Panc1 (cell line): ENCODE measurements at regions not wholly inside any gene's neighbourhood (a gene's known extent, or its start where the extent isn't known, plus 50 kb on each side); places are given as distances from the start of the nearest gene placed in this dataset.

ENCODE experiments used
- ATAC-seq: fragments of 200-7000 bp; cut with Tn5 transposase; 2 replicates; pipeline ENCODE4 v1.9.1; 2020; ENCODE audit warnings: mild to moderate bottlenecking, moderate library complexity
- BruUV-seq: library from RNA; stranded (reverse); fragments of 400-500 nt; replicated peaks from 2 replicates; lab custom pipeline; 2021; lab: Mats Ljungman, UMichigan
- CTCF ChIA-PET: fragments of 300-600 bp; sonication (Branson Sonifier 250); formaldehyde crosslinking; loops from one replicate; lab custom pipeline; 2022; ENCODE audit warnings: antibody characterized with exemption; lab: Charles Lee
- POLR2A ChIA-PET: fragments of 300-600 bp; sonication (Branson Sonifier 250); formaldehyde crosslinking; loops from one replicate; lab custom pipeline; 2022; ENCODE audit warnings: antibody characterized with exemption; lab: Charles Lee
- DNase-seq: peaks from one replicate; pipeline ENCODE4 v3.0.0-alpha.2; 2010; ENCODE audit warnings: low read depth, low spot score
- H3K27ac ChIP-seq: 2 replicates; pipeline ENCODE4 v1.5.1; 2011; ENCODE audit warnings: mild to moderate bottlenecking, low read length, inconsistent platforms
- H3K27me3 ChIP-seq: fragments of 200-500 bp; sonication (Bioruptor generic); 2 replicates; pipeline ENCODE4 v1.6.0; 2014; ENCODE audit warnings: low read length, inconsistent platforms; ENCODE audit not compliant: control insufficient read depth, insufficient read depth
- H3K36me3 ChIP-seq: fragments of 200-500 bp; sonication (Bioruptor generic); 2 replicates; pipeline ENCODE4 v1.5.1; 2014; ENCODE audit warnings: inconsistent platforms, mild to moderate bottlenecking, low read length, moderate library complexity; ENCODE audit not compliant: control insufficient read depth, insufficient read depth
- H3K4me1 ChIP-seq: 2 replicates; pipeline ENCODE4 v1.5.1; 2011; ENCODE audit warnings: inconsistent platforms, mild to moderate bottlenecking, low read length, moderate library complexity; ENCODE audit not compliant: control insufficient read depth, insufficient read depth
- H3K4me3 ChIP-seq, 2 experiments: 2 replicates each; pipeline ENCODE4 v1.5.1; 2011 to 2012; ENCODE audit warnings: low read depth in 2 of 2, low read length in 2 of 2, mild to moderate bottlenecking in 2 of 2, inconsistent platforms in 1 of 2, moderate library complexity in 1 of 2
- H3K9me3 ChIP-seq: fragments of 200-500 bp; sonication (Bioruptor generic); 2 replicates; pipeline ENCODE4 v1.5.1; 2014; ENCODE audit warnings: low read depth, mild to moderate bottlenecking, inconsistent platforms, low read length, moderate library complexity; ENCODE audit not compliant: control insufficient read depth, insufficient read depth
- POLR2AphosphoS5 ChIP-seq: IDR thresholded peaks from 2 replicates; pipeline ENCODE4 v1.6.1; 2012; ENCODE audit warnings: mild to moderate bottlenecking, low read depth, low read length, moderate library complexity
- SIN3A ChIP-seq: IDR thresholded peaks from 2 replicates; pipeline ENCODE4 v1.6.1; 2012; ENCODE audit warnings: low read depth, mild to moderate bottlenecking, low read length, moderate library complexity, borderline replicate concordance; ENCODE audit not compliant: insufficient read depth
- TCF7L2 ChIP-seq: IDR thresholded peaks from 2 replicates; pipeline ENCODE4 v1.6.1; 2011; ENCODE audit warnings: mild to moderate bottlenecking, low read depth, low read length, inconsistent platforms
- in situ Hi-C: cut with HindIII; loops from 2 replicates; pipeline ENCODE4 v1.10.0; 2016; ENCODE audit warnings: low sequenced_read_pairs, low pct_unique_long_range_greater_than_20kb
- intact Hi-C: fragments of 100-400 bp; cut with micrococcal nuclease; formaldehyde crosslinking; loops from one replicate; pipeline ENCODE4 v1.10.0; 2022; ENCODE audit not compliant: unreplicated experiment
- TF ChIP-seq, protein P1 (sequence below), 2 experiments: IDR thresholded peaks; 2 replicates each; pipeline ENCODE4 v1.6.1; 2011 to 2012; ENCODE audit warnings: low read depth in 2 of 2, control low read depth in 1 of 2, low read length in 1 of 2, mild to moderate bottlenecking in 1 of 2, moderate library complexity in 1 of 2; ENCODE audit not compliant: insufficient read depth in 1 of 2
- TF ChIP-seq, protein P2 (sequence below): fragments of 450-650 bp; IDR thresholded peaks from 2 replicates; pipeline ENCODE4 v1.5.1; 2017; ENCODE audit warnings: mild to moderate bottlenecking

GRCh38 chr18:53795061-53795460 is 429.4 kb downstream of the MBD2 start:
- intact Hi-C loops (no loop called here), in situ Hi-C loops (no loop called here)
- TF ChIP-seq POLR2AphosphoS5 (no peak), SIN3A (no peak), TCF7L2 (no peak)
- TF ChIP-seq, protein P1, sequence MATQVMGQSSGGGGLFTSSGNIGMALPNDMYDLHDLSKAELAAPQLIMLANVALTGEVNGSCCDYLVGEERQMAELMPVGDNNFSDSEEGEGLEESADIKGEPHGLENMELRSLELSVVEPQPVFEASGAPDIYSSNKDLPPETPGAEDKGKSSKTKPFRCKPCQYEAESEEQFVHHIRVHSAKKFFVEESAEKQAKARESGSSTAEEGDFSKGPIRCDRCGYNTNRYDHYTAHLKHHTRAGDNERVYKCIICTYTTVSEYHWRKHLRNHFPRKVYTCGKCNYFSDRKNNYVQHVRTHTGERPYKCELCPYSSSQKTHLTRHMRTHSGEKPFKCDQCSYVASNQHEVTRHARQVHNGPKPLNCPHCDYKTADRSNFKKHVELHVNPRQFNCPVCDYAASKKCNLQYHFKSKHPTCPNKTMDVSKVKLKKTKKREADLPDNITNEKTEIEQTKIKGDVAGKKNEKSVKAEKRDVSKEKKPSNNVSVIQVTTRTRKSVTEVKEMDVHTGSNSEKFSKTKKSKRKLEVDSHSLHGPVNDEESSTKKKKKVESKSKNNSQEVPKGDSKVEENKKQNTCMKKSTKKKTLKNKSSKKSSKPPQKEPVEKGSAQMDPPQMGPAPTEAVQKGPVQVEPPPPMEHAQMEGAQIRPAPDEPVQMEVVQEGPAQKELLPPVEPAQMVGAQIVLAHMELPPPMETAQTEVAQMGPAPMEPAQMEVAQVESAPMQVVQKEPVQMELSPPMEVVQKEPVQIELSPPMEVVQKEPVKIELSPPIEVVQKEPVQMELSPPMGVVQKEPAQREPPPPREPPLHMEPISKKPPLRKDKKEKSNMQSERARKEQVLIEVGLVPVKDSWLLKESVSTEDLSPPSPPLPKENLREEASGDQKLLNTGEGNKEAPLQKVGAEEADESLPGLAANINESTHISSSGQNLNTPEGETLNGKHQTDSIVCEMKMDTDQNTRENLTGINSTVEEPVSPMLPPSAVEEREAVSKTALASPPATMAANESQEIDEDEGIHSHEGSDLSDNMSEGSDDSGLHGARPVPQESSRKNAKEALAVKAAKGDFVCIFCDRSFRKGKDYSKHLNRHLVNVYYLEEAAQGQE (IDR thresholded peaks at IDR 0.05; ENCODE audit: insufficient read depth in 1 of 2, low read depth in 2 of 2, low read length in 1 of 2), result no peak
- TF ChIP-seq, protein P2, sequence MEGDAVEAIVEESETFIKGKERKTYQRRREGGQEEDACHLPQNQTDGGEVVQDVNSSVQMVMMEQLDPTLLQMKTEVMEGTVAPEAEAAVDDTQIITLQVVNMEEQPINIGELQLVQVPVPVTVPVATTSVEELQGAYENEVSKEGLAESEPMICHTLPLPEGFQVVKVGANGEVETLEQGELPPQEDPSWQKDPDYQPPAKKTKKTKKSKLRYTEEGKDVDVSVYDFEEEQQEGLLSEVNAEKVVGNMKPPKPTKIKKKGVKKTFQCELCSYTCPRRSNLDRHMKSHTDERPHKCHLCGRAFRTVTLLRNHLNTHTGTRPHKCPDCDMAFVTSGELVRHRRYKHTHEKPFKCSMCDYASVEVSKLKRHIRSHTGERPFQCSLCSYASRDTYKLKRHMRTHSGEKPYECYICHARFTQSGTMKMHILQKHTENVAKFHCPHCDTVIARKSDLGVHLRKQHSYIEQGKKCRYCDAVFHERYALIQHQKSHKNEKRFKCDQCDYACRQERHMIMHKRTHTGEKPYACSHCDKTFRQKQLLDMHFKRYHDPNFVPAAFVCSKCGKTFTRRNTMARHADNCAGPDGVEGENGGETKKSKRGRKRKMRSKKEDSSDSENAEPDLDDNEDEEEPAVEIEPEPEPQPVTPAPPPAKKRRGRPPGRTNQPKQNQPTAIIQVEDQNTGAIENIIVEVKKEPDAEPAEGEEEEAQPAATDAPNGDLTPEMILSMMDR, result no peak
- ATAC-seq, result no peak
- H3K27me3 ChIP-seq, result no peaks in the 10 kb centered on the region
- CTCF ChIA-PET, result no interaction called here
- H3K4me3 ChIP-seq, result no peak overlapping the region
- H3K9me3 ChIP-seq, result no peaks in the 10 kb centered on the region
- no peaks in the 10 kb centered on the region for H3K4me1 ChIP-seq
- H3K36me3 ChIP-seq, result no peaks in the 10 kb centered on the region
- POLR2A ChIA-PET, result no interaction called here
- DNase-seq, result no peak
- H3K27ac ChIP-seq, result no peak overlapping the region
- no TSS peak for BruUV-seq

DNA sequence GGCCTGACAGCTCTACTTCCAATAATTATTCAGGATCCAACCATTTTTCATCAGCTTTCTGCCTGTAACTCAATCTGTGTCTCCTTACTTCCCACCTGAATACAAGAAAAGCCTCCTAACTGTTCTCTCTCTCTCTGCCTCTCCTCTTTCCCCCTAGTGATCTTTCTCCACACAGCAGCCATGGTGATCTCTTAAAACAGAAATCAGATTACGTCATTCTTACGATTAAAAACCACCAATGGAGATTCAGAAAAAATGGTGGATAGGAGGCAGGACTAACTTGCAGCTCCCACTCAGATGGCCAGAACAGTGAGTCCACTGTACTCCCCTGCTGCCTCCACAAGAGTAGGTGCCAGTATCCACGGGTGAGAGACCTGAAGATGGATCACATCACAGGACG is 431.7 kb downstream of the MBD2 start:
- DNase-seq, result no peak
- in situ Hi-C loops (no loop called here), intact Hi-C loops (no loop called here)
- H3K27ac ChIP-seq, result no peak overlapping the region
- TF ChIP-seq SIN3A (no peak), POLR2AphosphoS5 (no peak), TCF7L2 (no peak)
- TF ChIP-seq, protein P1 (IDR thresholded peaks at IDR 0.05; ENCODE audit: insufficient read depth in 1 of 2, low read depth in 2 of 2, low read length in 1 of 2), result no peak
- TF ChIP-seq, protein P2, result no peak
- no peaks in the 10 kb centered on the region for H3K36me3 ChIP-seq
- H3K9me3 ChIP-seq, result no peaks in the 10 kb centered on the region
- no peak for ATAC-seq
- ChIA-PET CTCF (no interaction called here), POLR2A (interaction anchor here (0.5 kb wide), 1 partner anchor 264 kb away, joined by 3 read pairs; no protein-coding TSS in a partner anchor)
- no TSS peak for BruUV-seq
- no peak overlapping the region for H3K4me3 ChIP-seq
- no peaks in the 10 kb centered on the region for H3K27me3 ChIP-seq
- no peaks in the 10 kb centered on the region for H3K4me1 ChIP-seq
